CD4-positive, alpha-beta memory T cell (primary cell): ENCODE measurements at regions not wholly inside any gene's neighbourhood (a gene's known extent, or its start where the extent isn't known, plus 50 kb on each side); places are given as distances from the start of the nearest gene placed in this dataset.

Source experiments
- CTCF ChIA-PET: fragments of 350-600 bp; sonication (Branson Sonifier 250); formaldehyde crosslinking; loops from one replicate; lab custom pipeline; 2021; ENCODE audit warnings: inconsistent platforms; ENCODE audit not compliant: partially characterized antibody; lab: Charles Lee
- POLR2A ChIA-PET: fragments of 350-600 bp; sonication (Branson Sonifier 250); formaldehyde crosslinking; loops from one replicate; lab custom pipeline; 2021; ENCODE audit not compliant: partially characterized antibody; lab: Charles Lee
- DNase-seq, 5 donors: peaks; one replicate each; pipeline versions ENCODE4 v3.0.0 to v3.0.0-alpha.2; 2020 to 2022; ENCODE audit warnings: mixed read lengths in 1 of 5
- H3K27ac ChIP-seq: one replicate; pipeline ENCODE4 v1.7.0; 2013; ENCODE audit warnings: low read depth, low read length
- H3K27me3 ChIP-seq: 2 replicates; pipeline ENCODE4 v1.7.0; 2013; ENCODE audit warnings: mild to moderate bottlenecking, low read length, moderate library complexity; ENCODE audit not compliant: insufficient read depth
- H3K36me3 ChIP-seq: 2 replicates; pipeline ENCODE4 v1.7.0; 2013; ENCODE audit warnings: mild to moderate bottlenecking, low read length, moderate library complexity; ENCODE audit not compliant: insufficient read depth
- H3K4me1 ChIP-seq: 2 replicates; pipeline ENCODE4 v1.7.0; 2013; ENCODE audit warnings: mild to moderate bottlenecking, low read length, moderate library complexity; ENCODE audit not compliant: insufficient read depth
- H3K4me3 ChIP-seq, 2 donors: one replicate each; pipeline ENCODE4 v1.7.0; 2013; ENCODE audit warnings: low read length in 2 of 2, mild to moderate bottlenecking in 1 of 2
- H3K9me3 ChIP-seq, 2 donors: one replicate each; pipeline ENCODE4 v1.7.0; 2013; ENCODE audit warnings: low read length in 2 of 2, control low read depth in 1 of 2; ENCODE audit not compliant: control insufficient read depth in 1 of 2
- H3K27ac Mint-ChIP-seq, 7 donors: one replicate each; pipeline ENCODE4 v1.8.0; 2020 to 2021; ENCODE audit warnings: mixed read lengths in 7 of 7, mild to moderate bottlenecking in 6 of 7, inconsistent platforms in 3 of 7, moderate library complexity in 3 of 7
- H3K27me3 Mint-ChIP-seq, 2 donors: one replicate each; pipeline ENCODE4 v1.8.0; 2020 to 2021; ENCODE audit warnings: mixed read lengths in 2 of 2
- H3K36me3 Mint-ChIP-seq, 2 donors: one replicate each; pipeline ENCODE4 v1.8.0; 2020 to 2021; ENCODE audit warnings: mixed read lengths in 2 of 2, inconsistent platforms in 1 of 2, mild to moderate bottlenecking in 1 of 2
- H3K4me1 Mint-ChIP-seq, 4 donors: one replicate each; pipeline ENCODE4 v1.8.0; 2020 to 2021; ENCODE audit warnings: mixed read lengths in 4 of 4, mild to moderate bottlenecking in 1 of 4
- H3K4me3 Mint-ChIP-seq, 8 donors: one replicate each; pipeline ENCODE4 v1.8.0; 2020 to 2021; ENCODE audit warnings: mixed read lengths in 8 of 8, mild to moderate bottlenecking in 7 of 8, moderate library complexity in 6 of 8, inconsistent platforms in 3 of 8
- H3K9me3 Mint-ChIP-seq, 8 donors: one replicate each; pipeline ENCODE4 v1.8.0; 2020 to 2021; ENCODE audit warnings: mixed read lengths in 8 of 8, mild to moderate bottlenecking in 5 of 8, inconsistent platforms in 3 of 8, moderate library complexity in 1 of 8
- intact Hi-C: fragments of 100-400 bp; cut with micrococcal nuclease; formaldehyde crosslinking; loops from one replicate; pipeline ENCODE4 v1.15.1; 2023

- H3K9me3 Mint-ChIP-seq, result peaks cover 0 to 7% (median 0%) of the 10 kb centered on the region in 8 donors
- DNase-seq, result no peak
- no peak overlapping the region for H3K27ac Mint-ChIP-seq
- no peak overlapping the region for H3K4me3 Mint-ChIP-seq
- H3K9me3 ChIP-seq, result no peaks in the 10 kb centered on the region
- POLR2A ChIA-PET, result no interaction called here
- H3K27me3 Mint-ChIP-seq, result no peaks in the 10 kb centered on the region
- H3K36me3 ChIP-seq, result no peaks in the 10 kb centered on the region
- no peak overlapping the region for H3K27ac ChIP-seq
- no peaks in the 10 kb centered on the region for H3K4me1 Mint-ChIP-seq
- H3K27me3 ChIP-seq, result no peaks in the 10 kb centered on the region
- H3K36me3 Mint-ChIP-seq, result no peaks in the 10 kb centered on the region
- CTCF ChIA-PET, result no interaction called here
- intact Hi-C loops, result no loop called here
- no peaks in the 10 kb centered on the region for H3K4me1 ChIP-seq
- no peak overlapping the region for H3K4me3 ChIP-seq
Measured at GRCh38 chr3:7793786-7794185, 707.8 kb upstream of the LMCD1 start.

- no peak for DNase-seq
- H3K36me3 Mint-ChIP-seq, result no peaks in the 10 kb centered on the region
- H3K4me1 Mint-ChIP-seq, result peaks cover 0 to 2% (median 0%) of the 10 kb centered on the region in 4 donors
- CTCF ChIA-PET, result interaction anchor here (1.2 kb wide), 1 partner anchor 313 kb away, joined by 4 read pairs; no protein-coding TSS in a partner anchor
- POLR2A ChIA-PET, result no interaction called here
- H3K4me3 Mint-ChIP-seq, result no peak overlapping the region
- Histone ChIP-seq H3K4me3 (no peak overlapping the region), H3K9me3 (no peaks in the 10 kb centered on the region), H3K4me1 (no peaks in the 10 kb centered on the region), H3K27me3 (no peaks in the 10 kb centered on the region), H3K36me3 (no peaks in the 10 kb centered on the region), H3K27ac (no peak overlapping the region)
- no peak overlapping the region for H3K27ac Mint-ChIP-seq
- intact Hi-C loops, result no loop called here
- no peaks in the 10 kb centered on the region for H3K27me3 Mint-ChIP-seq
- H3K9me3 Mint-ChIP-seq, result peaks cover 0 to 2% (median 0%) of the 10 kb centered on the region in 8 donors
Measured at GRCh38 chr3:7798276-7798675, 703.3 kb upstream of the LMCD1 start.

- intact Hi-C loops, result loop anchor here (2.0 to 10.0 kb wide), 3 partner anchors 167 to 617 kb away; no protein-coding TSS in a partner anchor
- Mint-ChIP-seq H3K36me3 (no peaks in the 10 kb centered on the region), H3K27ac (no peak overlapping the region), H3K4me3 (no peak overlapping the region), H3K27me3 (no peaks in the 10 kb centered on the region), H3K4me1 (peaks cover 0 to 2% (median 0%) of the 10 kb centered on the region in 4 donors), H3K9me3 (no peaks in the 10 kb centered on the region)
- Histone ChIP-seq H3K27ac (no peak overlapping the region), H3K9me3 (no peaks in the 10 kb centered on the region), H3K4me3 (no peak overlapping the region), H3K36me3 (no peaks in the 10 kb centered on the region), H3K27me3 (no peaks in the 10 kb centered on the region), H3K4me1 (no peaks in the 10 kb centered on the region)
- DNase-seq, result peak in 4 of 5 donors; percentile 16 to 34 (median 20)
- ChIA-PET CTCF (interaction anchor here (1.0 to 2.4 kb wide), 9 partner anchors 23 to 617 kb away, joined by 3 to 14 read pairs (median 3); no protein-coding TSS in a partner anchor), POLR2A (no interaction called here)
Measured at GRCh38 chr3:7800006-7800780, 701.4 kb upstream of the LMCD1 start.

- intact Hi-C loops, result no loop called here
- Mint-ChIP-seq H3K4me3 (no peak overlapping the region), H3K36me3 (no peaks in the 10 kb centered on the region)
Measured at GRCh38 chr3:7812490-7812889, 689.1 kb upstream of the LMCD1 start.

GRCh38 chr3:7813365-7813764 lies 688.3 kb upstream of the LMCD1 start:
- H3K27me3 ChIP-seq, result no peaks in the 10 kb centered on the region
- H3K4me3 ChIP-seq, result no peak overlapping the region
- H3K36me3 ChIP-seq, result no peaks in the 10 kb centered on the region
- no peaks in the 10 kb centered on the region for H3K9me3 ChIP-seq
- Mint-ChIP-seq H3K4me1 (no peaks in the 10 kb centered on the region), H3K27ac (no peak overlapping the region), H3K9me3 (peaks cover 2 to 11% (median 5%) of the 10 kb centered on the region in 8 donors), H3K27me3 (no peaks in the 10 kb centered on the region), H3K4me3 (no peak overlapping the region), H3K36me3 (no peaks in the 10 kb centered on the region)
- CTCF ChIA-PET, result no interaction called here
- H3K4me1 ChIP-seq, result no peaks in the 10 kb centered on the region
- DNase-seq, result no peak
- POLR2A ChIA-PET, result no interaction called here
- H3K27ac ChIP-seq, result no peak overlapping the region
- intact Hi-C loops, result no loop called here

More at GRCh38 chr3:7812490-7812889, 689.1 kb upstream of the LMCD1 start:
- H3K4me1 ChIP-seq, result no peaks in the 10 kb centered on the region
- Mint-ChIP-seq H3K4me1 (no peaks in the 10 kb centered on the region), H3K27me3 (no peaks in the 10 kb centered on the region), H3K9me3 (peaks cover 2 to 9% (median 4%) of the 10 kb centered on the region in 8 donors), H3K27ac (no peak overlapping the region)
- H3K27me3 ChIP-seq, result no peaks in the 10 kb centered on the region
- DNase-seq, result no peak
- ChIA-PET POLR2A (no interaction called here), CTCF (no interaction called here)
- H3K27ac ChIP-seq, result no peak overlapping the region
- no peaks in the 10 kb centered on the region for H3K9me3 ChIP-seq
- H3K4me3 ChIP-seq, result no peak overlapping the region
- no peaks in the 10 kb centered on the region for H3K36me3 ChIP-seq

GRCh38 chr3:7817239-7817638 lies 684.4 kb upstream of the LMCD1 start:
- CTCF ChIA-PET, result no interaction called here
- no peaks in the 10 kb centered on the region for H3K36me3 ChIP-seq
- Mint-ChIP-seq H3K9me3 (peaks cover 4 to 18% (median 10%) of the 10 kb centered on the region in 8 donors), H3K27me3 (no peaks in the 10 kb centered on the region), H3K4me3 (no peak overlapping the region), H3K27ac (no peak overlapping the region), H3K4me1 (no peaks in the 10 kb centered on the region), H3K36me3 (no peaks in the 10 kb centered on the region)
- no peak for DNase-seq
- H3K27ac ChIP-seq, result no peak overlapping the region
- intact Hi-C loops, result no loop called here
- POLR2A ChIA-PET, result no interaction called here
- H3K9me3 ChIP-seq, result no peaks in the 10 kb centered on the region
- H3K4me3 ChIP-seq, result no peak overlapping the region
- H3K27me3 ChIP-seq, result no peaks in the 10 kb centered on the region
- no peaks in the 10 kb centered on the region for H3K4me1 ChIP-seq

GRCh38 chr3:7820969-7821368 lies 680.7 kb upstream of the LMCD1 start:
- peaks cover 0 to 4% of the 10 kb centered on the region in 2 donors for H3K9me3 ChIP-seq
- H3K36me3 Mint-ChIP-seq, result no peaks in the 10 kb centered on the region
- no peak overlapping the region for H3K27ac Mint-ChIP-seq
- no peak overlapping the region for H3K27ac ChIP-seq
- H3K27me3 ChIP-seq, result no peaks in the 10 kb centered on the region
- no peaks in the 10 kb centered on the region for H3K4me1 Mint-ChIP-seq
- no peak for DNase-seq
- ChIA-PET CTCF (no interaction called here), POLR2A (no interaction called here)
- H3K36me3 ChIP-seq, result no peaks in the 10 kb centered on the region
- H3K27me3 Mint-ChIP-seq, result no peaks in the 10 kb centered on the region
- H3K4me3 Mint-ChIP-seq, result no peak overlapping the region
- H3K4me1 ChIP-seq, result no peaks in the 10 kb centered on the region
- intact Hi-C loops, result no loop called here
- H3K9me3 Mint-ChIP-seq, result peaks cover 4 to 41% (median 35%) of the 10 kb centered on the region in 8 donors
- no peak overlapping the region for H3K4me3 ChIP-seq
